ENCODE measurements at regions not wholly inside any gene's neighbourhood (a gene's known extent, or its start where the extent isn't known, plus 50 kb on each side); places are given as distances from the start of the nearest gene placed in this dataset.

DNA sequence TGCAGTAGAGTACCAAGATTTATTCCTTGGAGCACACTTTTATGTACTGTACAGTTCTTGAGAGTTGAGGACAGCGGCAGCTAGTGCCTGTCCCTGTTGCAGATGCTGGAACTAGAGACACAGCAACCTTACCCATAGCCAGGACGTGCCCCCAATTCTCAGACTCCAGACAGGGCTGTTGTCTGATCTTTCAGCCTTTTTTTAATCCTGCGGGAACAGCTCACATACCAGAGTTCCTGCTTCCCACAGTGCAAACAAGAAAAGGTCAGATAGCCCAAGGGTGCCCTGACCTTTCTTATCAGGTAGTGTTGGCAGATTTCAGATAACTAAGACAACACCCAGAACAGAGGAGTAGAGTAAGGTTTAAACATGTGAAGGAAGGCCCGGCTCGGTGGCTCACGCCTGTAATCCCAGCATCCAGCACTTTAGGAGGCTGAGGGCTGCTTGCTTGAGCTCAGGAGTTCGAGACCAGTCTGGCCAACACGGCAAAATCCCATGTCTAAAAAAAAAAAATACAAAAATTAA is 78.5 kb downstream of the DOP1B start:
- DNase-seq (ENCODE audit: low read depth in 1 of 2, low spot score in 2 of 2) = no peak
- no peaks in the 10 kb centered on the region for H3K9me3 ChIP-seq (replicated peaks)

DNA sequence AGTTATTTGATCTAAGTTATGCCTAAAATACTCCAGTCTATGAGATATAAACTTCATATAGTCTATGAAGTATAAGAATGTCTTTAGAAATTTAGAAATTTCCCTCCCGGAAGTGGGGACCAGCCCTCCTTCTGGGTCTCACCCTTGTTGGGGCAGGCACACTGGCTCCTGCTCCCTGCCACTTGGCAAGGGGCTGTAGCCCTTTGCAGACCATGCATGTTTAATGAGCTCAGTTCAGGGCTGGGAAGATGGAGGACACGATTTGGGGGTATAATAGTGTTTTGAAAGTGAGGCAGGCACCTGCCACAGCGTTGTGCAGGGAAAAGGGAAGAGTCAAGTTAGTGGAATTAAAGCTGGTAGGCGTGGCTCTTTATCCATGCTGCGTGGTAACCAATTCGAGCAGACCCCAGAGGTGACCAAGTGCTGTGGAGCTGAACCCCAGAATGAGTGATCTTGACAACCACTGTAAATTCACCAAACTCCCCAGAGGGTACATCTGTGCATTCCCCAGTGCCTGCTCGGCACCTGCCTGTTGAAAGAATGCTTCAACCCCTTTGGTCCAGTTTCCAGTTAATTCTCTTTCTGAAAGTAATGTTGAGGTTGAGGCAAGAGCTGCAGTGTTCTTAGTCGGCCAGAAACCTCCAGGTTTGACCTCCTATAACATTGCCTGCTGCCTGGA is 79.6 kb downstream of the DOP1B start:
- Histone ChIP-seq H3K27ac (no peak overlapping the region), H3K9me3 (replicated peaks) (no peaks in the 10 kb centered on the region), H3K4me1 (replicated peaks) (no peaks in the 10 kb centered on the region), H3K4me3 (no peak overlapping the region), H3K27me3 (replicated peaks) (no peaks in the 10 kb centered on the region), H3K36me3 (peaks cover 5% of the 10 kb centered on the region; the same call in 1 of the 2 replicates)
- DNase-seq (ENCODE audit: low read depth in 1 of 2, low spot score in 2 of 2) = no peak

More for the DNA sequence above, 78.5 kb downstream of the DOP1B start:
- Histone ChIP-seq H3K4me3 (no peak overlapping the region), H3K27ac (no peak overlapping the region), H3K36me3 (peaks cover 5% of the 10 kb centered on the region; the same call in 1 of the 2 replicates), H3K27me3 (replicated peaks) (no peaks in the 10 kb centered on the region), H3K4me1 (replicated peaks) (no peaks in the 10 kb centered on the region)

DNA sequence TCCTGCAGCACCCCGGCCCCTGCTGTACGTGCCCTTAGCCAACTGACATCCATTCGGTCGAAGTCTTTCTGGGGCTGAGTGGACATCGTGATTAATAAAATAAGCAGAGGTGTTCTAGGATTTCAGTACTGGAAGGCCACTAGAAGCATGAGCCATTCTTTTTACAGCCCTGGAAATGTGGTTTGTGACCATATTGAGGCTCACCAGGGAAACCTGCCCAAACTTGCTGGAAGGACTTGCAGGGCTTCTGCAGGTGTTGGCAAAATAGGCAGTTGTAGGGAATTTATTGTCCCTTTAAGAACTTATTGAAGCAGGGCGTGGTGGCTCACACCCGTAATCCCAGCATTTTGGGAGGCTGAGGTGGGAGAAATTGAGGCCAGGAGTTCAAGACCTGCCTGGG is 80.8 kb downstream of the DOP1B start:
- H3K9me3 ChIP-seq (replicated peaks) = no peaks in the 10 kb centered on the region
- no peak overlapping the region for H3K4me3 ChIP-seq
- H3K36me3 ChIP-seq = peaks cover 3% of the 10 kb centered on the region; the same call in 1 of the 2 replicates
- H3K27ac ChIP-seq = no peak overlapping the region
- no peak for DNase-seq (ENCODE audit: low read depth in 1 of 2, low spot score in 2 of 2)
- no peaks in the 10 kb centered on the region for H3K27me3 ChIP-seq (replicated peaks)
- no peaks in the 10 kb centered on the region for H3K4me1 ChIP-seq (replicated peaks)

DNA sequence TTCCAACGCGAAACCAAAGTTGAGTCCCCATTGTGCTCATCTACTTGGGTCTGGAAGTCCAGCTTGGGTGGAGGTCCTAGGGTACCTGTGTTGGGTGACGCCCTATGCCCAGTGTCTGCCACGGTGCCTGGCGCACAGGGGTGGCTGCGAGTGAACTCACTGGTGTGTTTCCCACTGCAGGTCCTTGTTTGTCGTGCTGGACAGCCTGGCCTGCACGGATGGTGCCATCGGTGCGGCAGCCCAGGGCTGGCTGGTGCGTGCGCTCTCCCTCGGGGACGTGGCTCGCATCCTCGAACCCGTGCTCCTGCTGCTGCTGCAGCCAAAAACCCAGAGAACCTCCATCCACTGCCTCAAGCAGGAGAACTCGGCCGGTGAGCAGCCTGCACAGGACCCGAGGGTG is 80.4 kb upstream of the MORC3 start:
- DNase-seq (ENCODE audit: low read depth in 1 of 2, low spot score in 2 of 2) = no peak
- H3K36me3 ChIP-seq = no peaks in the 10 kb centered on the region
- no peak overlapping the region for H3K4me3 ChIP-seq
- no peak overlapping the region for H3K27ac ChIP-seq
- H3K9me3 ChIP-seq (replicated peaks) = no peaks in the 10 kb centered on the region
- H3K4me1 ChIP-seq (replicated peaks) = no peaks in the 10 kb centered on the region
- no peaks in the 10 kb centered on the region for H3K27me3 ChIP-seq (replicated peaks)

DNA sequence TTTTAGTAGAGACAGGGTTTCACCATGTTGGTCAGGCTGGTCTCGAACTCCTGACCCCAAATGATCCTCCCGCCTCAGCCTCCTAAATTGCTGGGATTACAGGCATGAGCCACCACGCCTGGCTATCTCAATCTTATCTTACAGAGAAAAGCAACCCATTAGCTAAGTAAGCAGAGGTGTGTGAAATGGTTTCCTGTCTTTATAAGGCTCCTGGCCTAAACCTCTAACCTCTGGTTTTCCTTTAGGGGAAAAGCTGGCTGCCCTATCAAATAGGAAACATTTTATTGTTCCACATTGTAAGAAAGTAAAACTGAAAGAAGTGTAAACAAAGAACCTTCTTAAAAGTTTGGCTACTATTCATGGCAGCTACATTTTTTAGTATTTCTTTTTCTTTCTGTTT is 78.3 kb upstream of the MORC3 start:
- Histone ChIP-seq H3K4me3 (no peak overlapping the region), H3K27ac (no peak overlapping the region), H3K9me3 (replicated peaks) (no peaks in the 10 kb centered on the region), H3K36me3 (peaks cover 8% of the 10 kb centered on the region; the same call in 1 of the 2 replicates), H3K4me1 (replicated peaks) (peaks cover 10% of the 10 kb centered on the region), H3K27me3 (replicated peaks) (no peaks in the 10 kb centered on the region)
- no peak for DNase-seq (ENCODE audit: low read depth in 1 of 2, low spot score in 2 of 2)

DNA sequence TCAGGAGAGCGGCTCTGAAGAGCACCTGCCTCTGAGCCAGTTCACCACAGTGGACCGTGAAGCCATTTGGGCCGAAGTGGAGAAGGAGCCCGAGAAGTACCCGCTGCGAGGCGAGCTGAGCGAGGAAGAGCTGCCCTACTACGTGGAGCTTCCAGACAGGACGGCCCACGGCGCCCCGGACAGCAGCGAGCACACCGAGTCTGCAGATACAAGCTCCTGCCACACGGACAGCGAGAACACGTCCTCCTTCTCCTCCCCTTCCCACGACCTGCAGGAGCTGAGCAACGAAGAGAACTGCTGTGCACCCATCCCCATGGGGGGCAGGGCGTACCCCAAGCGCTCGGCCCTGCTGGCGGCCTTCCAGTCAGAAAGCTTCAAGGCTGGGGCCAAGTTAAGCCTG is 74.9 kb upstream of the MORC3 start:
- H3K36me3 ChIP-seq = peaks cover 13% of the 10 kb centered on the region; the same call in 1 of the 2 replicates
- no peaks in the 10 kb centered on the region; the same call in 1 of the 2 replicates for H3K9me3 ChIP-seq (replicated peaks)
- no peak for DNase-seq (ENCODE audit: low read depth in 1 of 2, low spot score in 2 of 2)
- H3K27me3 ChIP-seq (replicated peaks) = no peaks in the 10 kb centered on the region
- peaks cover 24% of the 10 kb centered on the region for H3K4me1 ChIP-seq (replicated peaks)
- H3K27ac ChIP-seq = no peak overlapping the region
- no peak overlapping the region for H3K4me3 ChIP-seq

- Histone ChIP-seq H3K4me3 (no peak overlapping the region), H3K36me3 (peaks cover 13% of the 10 kb centered on the region; the same call in 1 of the 2 replicates), H3K27ac (no peak overlapping the region), H3K9me3 (replicated peaks) (no peaks in the 10 kb centered on the region; the same call in 1 of the 2 replicates), H3K27me3 (replicated peaks) (no peaks in the 10 kb centered on the region), H3K4me1 (replicated peaks) (peaks cover 24% of the 10 kb centered on the region)
- no peak for DNase-seq (ENCODE audit: low read depth in 1 of 2, low spot score in 2 of 2)
Measured at GRCh38 chr21:36245649-36246048, 74.3 kb upstream of the MORC3 start.

DNA sequence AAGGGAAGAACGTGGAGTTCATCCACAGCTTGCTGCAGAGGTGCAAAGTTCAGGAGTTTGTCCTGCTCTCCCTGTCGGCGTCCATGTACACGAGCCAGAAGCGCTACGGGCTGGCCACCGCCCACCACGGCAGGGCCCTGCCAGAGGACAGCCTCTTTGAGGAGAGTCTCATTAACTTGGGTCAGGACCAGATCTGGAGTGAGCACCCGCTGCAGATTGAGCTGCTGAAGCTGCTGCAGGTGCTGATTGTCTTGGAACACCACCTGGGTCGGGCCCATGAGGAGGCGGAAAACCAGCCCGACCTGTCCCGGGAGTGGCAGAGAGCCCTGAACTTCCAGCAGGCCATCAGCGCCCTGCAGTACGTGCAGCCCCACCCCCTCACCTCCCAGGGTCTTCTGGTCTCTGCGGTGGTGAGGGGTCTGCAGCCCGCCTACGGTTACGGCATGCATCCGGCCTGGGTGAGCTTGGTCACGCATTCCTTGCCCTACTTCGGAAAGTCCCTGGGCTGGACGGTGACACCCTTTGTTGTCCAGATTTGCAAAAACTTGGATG is 73.8 kb upstream of the MORC3 start:
- Histone ChIP-seq H3K36me3 (peaks cover 13% of the 10 kb centered on the region; the same call in 1 of the 2 replicates), H3K9me3 (replicated peaks) (no peaks in the 10 kb centered on the region; the same call in 1 of the 2 replicates), H3K27ac (peak overlapping the region; percentile 30; the same call in 1 of the 2 replicates), H3K4me3 (no peak overlapping the region), H3K27me3 (replicated peaks) (no peaks in the 10 kb centered on the region), H3K4me1 (replicated peaks) (peaks cover 24% of the 10 kb centered on the region)
- DNase-seq (ENCODE audit: low read depth in 1 of 2, low spot score in 2 of 2) = peak in 1 of 2 experiments; percentile 53

DNA sequence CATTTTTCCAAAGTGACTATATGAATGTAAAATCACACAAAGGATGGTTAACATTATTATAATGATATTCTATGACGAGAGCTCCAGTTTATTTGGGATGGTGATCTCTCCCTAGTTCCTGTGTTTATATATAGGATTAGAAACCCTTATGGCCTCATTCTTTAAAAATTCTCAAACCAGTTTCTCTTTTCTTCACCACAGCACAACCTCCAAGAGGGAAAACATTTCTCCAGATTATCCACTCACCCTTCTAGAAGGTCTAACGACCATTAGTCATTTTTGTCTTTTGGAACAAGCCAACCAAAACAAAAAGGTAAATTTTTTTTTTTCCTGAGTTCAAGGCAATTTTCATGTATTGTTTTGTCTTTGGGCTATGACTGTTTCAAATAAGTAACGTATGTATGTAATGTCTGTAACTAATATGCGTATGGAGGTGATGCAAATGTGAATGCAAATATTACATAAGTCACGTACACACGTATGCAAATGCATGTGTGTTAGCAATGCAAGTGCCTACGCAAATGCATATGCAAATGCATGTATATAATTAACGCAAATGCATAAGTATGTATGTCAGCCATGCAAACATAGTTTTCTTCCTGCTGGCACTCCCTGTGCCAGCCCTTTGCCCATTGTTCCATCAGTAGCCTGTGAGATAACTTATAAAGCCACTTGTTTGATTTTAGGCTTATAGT is 72.5 kb upstream of the MORC3 start:
- peaks cover 13% of the 10 kb centered on the region; the same call in 1 of the 2 replicates for H3K36me3 ChIP-seq
- no peak overlapping the region for H3K4me3 ChIP-seq
- H3K9me3 ChIP-seq (replicated peaks) = no peaks in the 10 kb centered on the region; the same call in 1 of the 2 replicates
- H3K4me1 ChIP-seq (replicated peaks) = peaks cover 24% of the 10 kb centered on the region
- DNase-seq (ENCODE audit: low read depth in 1 of 2, low spot score in 2 of 2) = peak in 1 of 2 experiments; percentile 16
- peak overlapping the region; percentile 30; the same call in 1 of the 2 replicates for H3K27ac ChIP-seq
- H3K27me3 ChIP-seq (replicated peaks) = no peaks in the 10 kb centered on the region

DNA sequence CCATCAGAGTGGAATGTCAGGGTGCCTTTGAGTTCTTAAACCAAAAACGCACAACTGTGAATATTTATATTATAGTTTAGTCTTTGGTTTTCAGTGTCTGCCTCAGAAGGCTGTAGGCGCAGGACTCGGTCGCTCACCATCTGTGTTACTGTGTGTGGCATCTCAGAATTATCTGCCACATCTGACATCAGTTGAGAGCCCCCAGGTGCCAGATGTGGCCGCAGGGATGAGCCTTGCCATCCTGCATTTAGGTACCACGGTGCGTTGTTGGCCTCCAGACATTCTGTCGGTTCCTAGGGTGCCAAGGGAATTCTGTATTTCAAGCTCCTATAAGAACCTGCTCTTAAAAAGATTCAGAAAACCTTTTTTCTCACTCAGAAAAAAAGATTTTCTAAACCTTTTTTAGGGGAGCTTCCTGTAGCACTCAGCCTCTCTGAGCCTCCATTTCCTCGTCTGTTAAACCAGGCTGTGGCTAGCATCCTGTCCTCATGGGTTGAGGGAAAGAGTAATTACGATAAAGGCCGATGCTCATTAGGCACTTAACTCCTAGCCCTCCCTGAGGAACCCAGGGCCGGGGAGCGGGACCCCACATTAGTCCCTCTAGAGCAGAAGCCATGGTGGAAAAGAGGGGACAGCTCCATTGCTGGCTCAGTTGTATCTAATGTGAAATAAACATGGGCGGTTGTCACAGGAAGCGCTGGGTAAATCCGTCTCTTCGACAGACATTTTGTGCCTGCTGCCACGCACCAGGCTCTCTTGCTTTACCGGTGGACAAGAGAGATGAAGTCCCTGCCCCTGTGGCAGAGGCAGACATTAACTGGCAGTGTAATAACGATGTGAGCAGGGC is 70.2 kb upstream of the MORC3 start:
- H3K27me3 ChIP-seq (replicated peaks) = no peaks in the 10 kb centered on the region
- H3K36me3 ChIP-seq = peaks cover 12% of the 10 kb centered on the region; the same call in 1 of the 2 replicates
- DNase-seq (ENCODE audit: low read depth in 1 of 2, low spot score in 2 of 2) = no peak
- H3K9me3 ChIP-seq (replicated peaks) = no peaks in the 10 kb centered on the region; the same call in 1 of the 2 replicates
- H3K27ac ChIP-seq = no peak overlapping the region
- peaks cover 24% of the 10 kb centered on the region for H3K4me1 ChIP-seq (replicated peaks)
- no peak overlapping the region for H3K4me3 ChIP-seq

- no peak for DNase-seq (ENCODE audit: low read depth in 1 of 2, low spot score in 2 of 2)
- peaks cover 24% of the 10 kb centered on the region for H3K4me1 ChIP-seq (replicated peaks)
- peaks cover 5% of the 10 kb centered on the region; the same call in 1 of the 2 replicates for H3K36me3 ChIP-seq
- no peaks in the 10 kb centered on the region; the same call in 1 of the 2 replicates for H3K9me3 ChIP-seq (replicated peaks)
- no peak overlapping the region for H3K4me3 ChIP-seq
- H3K27ac ChIP-seq = no peak overlapping the region
- no peaks in the 10 kb centered on the region for H3K27me3 ChIP-seq (replicated peaks)
Measured at GRCh38 chr21:36250423-36251075, 69.4 kb upstream of the MORC3 start.

DNA sequence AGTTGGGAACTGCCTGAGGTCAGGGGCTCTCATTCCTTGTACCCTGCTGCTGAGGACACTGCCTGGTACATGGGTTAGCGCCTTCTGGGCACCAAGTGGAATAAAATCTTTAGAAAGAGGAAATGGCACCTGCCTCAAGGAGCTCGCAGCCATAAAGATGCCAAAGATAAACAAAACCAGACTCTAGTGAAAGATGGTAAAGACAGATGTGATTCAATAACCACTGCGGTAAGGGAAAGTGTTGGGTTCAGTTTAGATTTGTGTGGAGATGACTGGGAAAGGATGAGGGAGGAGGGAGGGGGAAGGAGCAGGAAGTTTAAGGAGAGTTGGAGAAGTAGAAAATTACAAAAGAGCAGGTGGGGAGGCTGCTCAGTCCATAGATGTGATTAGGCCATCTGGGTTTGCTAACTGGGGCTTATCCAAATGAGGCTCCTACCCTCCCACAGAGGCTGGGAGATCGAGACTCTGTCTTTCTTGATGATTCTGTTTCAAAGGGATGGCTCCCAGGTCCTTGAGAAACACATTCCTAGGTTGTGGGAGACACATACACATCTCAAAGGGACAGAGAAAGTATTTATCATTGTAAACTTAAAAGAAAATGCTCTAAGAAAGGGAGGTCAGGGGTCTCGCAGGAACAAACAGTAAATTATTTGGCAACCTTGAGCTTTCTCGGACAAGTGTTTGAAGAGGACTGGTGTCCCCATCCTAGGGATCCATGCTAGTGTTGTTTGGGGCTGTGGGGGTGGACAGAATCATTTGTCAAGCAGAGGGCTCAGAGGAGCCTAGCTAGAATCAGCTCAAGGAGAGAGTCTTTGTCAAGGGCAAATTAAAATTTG is 65.7 kb upstream of the MORC3 start:
- Histone ChIP-seq H3K36me3 (no peaks in the 10 kb centered on the region), H3K4me3 (no peak overlapping the region), H3K27ac (no peak overlapping the region), H3K4me1 (replicated peaks) (no peaks in the 10 kb centered on the region), H3K9me3 (replicated peaks) (no peaks in the 10 kb centered on the region; the same call in 1 of the 2 replicates), H3K27me3 (replicated peaks) (no peaks in the 10 kb centered on the region)
- DNase-seq (ENCODE audit: low read depth in 1 of 2, low spot score in 2 of 2) = no peak
